Neural cell (in vitro differentiated cells): ENCODE measurements at regions not wholly inside any gene's neighbourhood (a gene's known extent, or its start where the extent isn't known, plus 50 kb on each side); places are given as distances from the start of the nearest gene placed in this dataset.

ENCODE experiments used
- H2AFZ ChIP-seq: fragments of 200-600, 300-800 bp; sonication (generic), shearing (Covaris generic); 2 replicates; pipeline ENCODE4 v1.6.0; 2014; ENCODE audit warnings: low read depth, mild to moderate bottlenecking, antibody characterized with exemption, low read length, moderate library complexity
- H3F3A ChIP-seq: fragments of 200-600 bp; shearing (Covaris generic); 2 replicates; pipeline ENCODE4 v1.6.1; 2016; ENCODE audit warnings: mild to moderate bottlenecking, moderate library complexity, mixed read lengths, antibody characterized with exemption, low read length; ENCODE audit not compliant: insufficient read depth, poor library complexity, severe bottlenecking
- H3K27ac ChIP-seq: fragments of 200-600, 300-800 bp; sonication (generic), shearing (Covaris generic); 2 replicates; pipeline ENCODE4 v1.5.1; 2014; ENCODE audit warnings: mild to moderate bottlenecking, low read length, moderate library complexity
- H3K27me3 ChIP-seq: fragments of 300-800, 200-600 bp; sonication (generic), shearing (Covaris generic); 2 replicates; pipeline ENCODE4 v1.6.0; 2014; ENCODE audit warnings: mild to moderate bottlenecking, low read depth, low read length, moderate library complexity; ENCODE audit not compliant: insufficient read depth
- H3K36me3 ChIP-seq: fragments of 300-800, 200-600 bp; sonication (generic), shearing (Covaris generic); 2 replicates; pipeline ENCODE4 v1.5.1; 2014; ENCODE audit warnings: mild to moderate bottlenecking, antibody characterized with exemption, low read length, moderate library complexity; ENCODE audit not compliant: insufficient read depth
- H3K4me2 ChIP-seq: fragments of 300-800, 200-600 bp; sonication (generic), shearing (Covaris generic); 2 replicates; pipeline ENCODE4 v1.6.0; 2014; ENCODE audit warnings: mild to moderate bottlenecking, low read length
- H3K4me3 ChIP-seq: fragments of 300-800, 200-600 bp; sonication (generic), shearing (Covaris generic); 2 replicates; pipeline ENCODE4 v1.5.1; 2014; ENCODE audit warnings: mild to moderate bottlenecking, low read length, moderate library complexity
- H3K79me2 ChIP-seq: fragments of 200-600 bp; shearing (Covaris generic); replicated peaks from 2 replicates; pipeline ENCODE4 v1.6.0; 2014; ENCODE audit warnings: mild to moderate bottlenecking, low read length, moderate library complexity; ENCODE audit not compliant: insufficient read depth
- H3K9ac ChIP-seq: fragments of 300-800, 200-600 bp; sonication (generic), shearing (Covaris generic); 2 replicates; pipeline ENCODE4 v1.6.1; 2016; ENCODE audit warnings: mild to moderate bottlenecking, low read length, mixed read lengths
- H3K9me2 ChIP-seq: fragments of 200-600 bp; shearing (Covaris generic); 2 replicates; pipeline ENCODE4 v1.6.1; 2016; ENCODE audit warnings: mild to moderate bottlenecking, low read length, mixed read lengths; ENCODE audit not compliant: insufficient read depth
- H3K9me3 ChIP-seq: fragments of 200-600, 300-800 bp; sonication (generic), shearing (Covaris generic); 2 replicates; pipeline ENCODE4 v1.6.1; 2016; ENCODE audit warnings: mild to moderate bottlenecking, mixed run types, low read length, moderate library complexity, mixed read lengths
- H4K20me1 ChIP-seq: fragments of 200-600 bp; shearing (Covaris generic); 2 replicates; pipeline ENCODE4 v1.6.1; 2016; ENCODE audit warnings: mild to moderate bottlenecking, mixed run types; ENCODE audit not compliant: insufficient read depth
- CTCF ChIP-seq: fragments of 450-650 bp; IDR thresholded peaks from 2 replicates; pipeline ENCODE4 v1.5.1; 2014; ENCODE audit warnings: antibody characterized with exemption, mild to moderate bottlenecking, moderate library complexity; ENCODE audit not compliant: poor library complexity, severe bottlenecking
- EP300 ChIP-seq: fragments of 450-650 bp; conservative IDR thresholded peaks from 2 replicates; pipeline ENCODE4 v1.6.1; 2014; ENCODE audit warnings: antibody characterized with exemption, mild to moderate bottlenecking, moderate library complexity; ENCODE audit not compliant: poor library complexity, severe bottlenecking
- EZH2 ChIP-seq: fragments of 200-600, 300-800 bp; shearing (Covaris generic), sonication (generic); IDR thresholded peaks from 2 replicates; pipeline ENCODE4 v1.6.1; 2014; ENCODE audit warnings: antibody characterized with exemption, low read length, borderline replicate concordance, mild to moderate bottlenecking; ENCODE audit not compliant: insufficient read depth, poor library complexity, severe bottlenecking
- MXI1 ChIP-seq: fragments of 450-650 bp; conservative IDR thresholded peaks from 2 replicates; pipeline ENCODE4 v1.6.1; 2014; ENCODE audit warnings: antibody characterized with exemption, mild to moderate bottlenecking; ENCODE audit not compliant: poor library complexity, severe bottlenecking
- POLR2AphosphoS5 ChIP-seq: IDR thresholded peaks from 2 replicates; pipeline ENCODE4 v1.6.1; 2012
- RAD21 ChIP-seq: fragments of 450-650 bp; conservative IDR thresholded peaks from 2 replicates; pipeline ENCODE4 v1.6.1; 2014; ENCODE audit warnings: antibody characterized with exemption, mild to moderate bottlenecking, moderate library complexity
- SMC3 ChIP-seq: fragments of 450-650 bp; conservative IDR thresholded peaks from 2 replicates; pipeline ENCODE4 v1.6.1; 2014; ENCODE audit warnings: antibody characterized with exemption, mild to moderate bottlenecking, moderate library complexity; ENCODE audit not compliant: poor library complexity
- TAF1 ChIP-seq: IDR thresholded peaks from 2 replicates; pipeline ENCODE4 v1.6.1; 2012; ENCODE audit warnings: low read depth

- Histone ChIP-seq H3K36me3 (no peaks in the 10 kb centered on the region), H3K79me2 (no peaks in the 10 kb centered on the region), H2AFZ (no peak overlapping the region), H3K9me3 (no peaks in the 10 kb centered on the region), H3K9ac (no peak overlapping the region), H3K27me3 (no peaks in the 10 kb centered on the region), H3F3A (no peaks in the 10 kb centered on the region), H4K20me1 (no peaks in the 10 kb centered on the region), H3K4me3 (no peak overlapping the region), H3K9me2 (no peaks in the 10 kb centered on the region), H3K4me2 (no peak overlapping the region), H3K27ac (no peak overlapping the region)
- TF ChIP-seq SMC3 (no peak), POLR2AphosphoS5 (no peak)
Observed at GRCh38 chr20:22504829-22505377, 79.5 kb downstream of the FOXA2 start.

- no peak overlapping the region for H3K4me3 ChIP-seq
- no peak overlapping the region for H3K4me2 ChIP-seq
- H3K79me2 ChIP-seq: no peaks in the 10 kb centered on the region
- no peaks in the 10 kb centered on the region for H3K9me3 ChIP-seq
- no peaks in the 10 kb centered on the region for H3K9me2 ChIP-seq
- no peak overlapping the region for H2AFZ ChIP-seq
- no peaks in the 10 kb centered on the region for H4K20me1 ChIP-seq
- no peaks in the 10 kb centered on the region for H3K36me3 ChIP-seq
- no peak for TF ChIP-seq SMC3
- TF ChIP-seq EP300: no peak
- TF ChIP-seq POLR2AphosphoS5: no peak
- no peak for TF ChIP-seq MXI1
- no peak for TF ChIP-seq CTCF
- TF ChIP-seq TAF1: no peak
- no peak overlapping the region for H3K27ac ChIP-seq
- H3K27me3 ChIP-seq: no peaks in the 10 kb centered on the region
- no peaks in the 10 kb centered on the region for H3F3A ChIP-seq
- H3K9ac ChIP-seq: no peak overlapping the region
Observed at GRCh38 chr20:22503577-22503976, 80.8 kb downstream of the FOXA2 start.

- H3K36me3 ChIP-seq: no peaks in the 10 kb centered on the region
- no peaks in the 10 kb centered on the region for H3K9me2 ChIP-seq
- H2AFZ ChIP-seq: no peak overlapping the region
Observed at GRCh38 chr20:22502731-22503191, 81.6 kb downstream of the FOXA2 start.

DNA sequence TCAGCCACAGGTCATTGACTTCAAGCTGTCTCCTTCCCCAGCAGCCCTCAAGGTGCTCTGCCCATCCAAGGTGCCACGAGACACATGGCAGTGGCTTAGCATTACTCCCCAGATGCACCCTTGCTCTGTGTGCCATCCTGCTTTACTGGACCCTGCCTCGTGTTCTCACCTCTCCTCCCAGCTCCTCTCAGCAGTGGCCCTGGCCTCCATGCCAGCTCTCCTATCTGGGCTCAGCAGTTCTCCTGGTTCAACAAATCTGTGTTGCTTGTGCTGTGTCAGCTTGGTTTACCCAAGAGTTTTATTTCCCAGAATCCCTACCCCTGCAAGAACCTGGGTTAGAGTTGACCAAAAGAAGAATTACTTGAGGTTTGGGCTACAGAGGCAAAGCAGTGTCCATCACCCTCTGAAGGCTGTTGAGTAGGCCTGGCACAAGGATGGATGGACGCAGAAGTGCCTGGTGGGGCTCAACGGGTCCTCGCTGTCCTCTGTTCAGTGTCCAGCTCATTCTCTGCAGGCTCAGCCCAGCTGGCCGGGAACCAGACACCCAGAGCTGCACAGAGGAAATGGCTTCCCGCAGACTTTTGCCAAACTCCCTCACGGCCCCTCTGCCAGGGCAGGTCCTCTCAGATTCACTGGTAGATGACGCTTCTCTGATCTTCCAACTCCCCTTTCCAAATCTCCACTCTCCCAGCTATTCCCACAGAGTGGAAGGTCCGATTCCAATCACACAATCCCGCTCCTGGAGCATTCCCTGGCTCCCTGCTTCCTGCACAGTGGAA is 82.6 kb downstream of the FOXA2 start:
- H3K4me3 ChIP-seq: no peak overlapping the region
- H3K27ac ChIP-seq: no peak overlapping the region
- no peak overlapping the region for H3K9ac ChIP-seq
- no peak overlapping the region for H2AFZ ChIP-seq
- H3K27me3 ChIP-seq: no peaks in the 10 kb centered on the region
- H3F3A ChIP-seq: no peaks in the 10 kb centered on the region
- no peaks in the 10 kb centered on the region for H3K9me3 ChIP-seq
- H3K36me3 ChIP-seq: no peaks in the 10 kb centered on the region
- no peaks in the 10 kb centered on the region for H4K20me1 ChIP-seq
- no peak overlapping the region for H3K4me2 ChIP-seq
- H3K9me2 ChIP-seq: no peaks in the 10 kb centered on the region
- no peaks in the 10 kb centered on the region for H3K79me2 ChIP-seq
- no peak for TF ChIP-seq SMC3
- TF ChIP-seq POLR2AphosphoS5: no peak
- TF ChIP-seq TAF1: no peak
- TF ChIP-seq EP300: no peak
- no peak for TF ChIP-seq CTCF
- TF ChIP-seq MXI1: no peak
- no peak for TF ChIP-seq RAD21
- TF ChIP-seq EZH2: no peak

More at GRCh38 chr20:22502731-22503191, 81.6 kb downstream of the FOXA2 start:
- H3K27ac ChIP-seq: no peak overlapping the region
- no peak for TF ChIP-seq EZH2
- no peak overlapping the region for H3K9ac ChIP-seq
- H3K4me3 ChIP-seq: no peak overlapping the region
- H3K79me2 ChIP-seq: no peaks in the 10 kb centered on the region
- no peak overlapping the region for H3K4me2 ChIP-seq
- no peaks in the 10 kb centered on the region for H4K20me1 ChIP-seq
- H3K9me3 ChIP-seq: no peaks in the 10 kb centered on the region
- H3F3A ChIP-seq: no peaks in the 10 kb centered on the region
- no peaks in the 10 kb centered on the region for H3K27me3 ChIP-seq
